ENCODE measurements at regions not wholly inside any gene's neighbourhood (a gene's known extent, or its start where the extent isn't known, plus 50 kb on each side); places are given as distances from the start of the nearest gene placed in this dataset.

GRCh38 chr14:22427771-22428231 lies 161.2 kb downstream of the DAD1 start (continued):
- no peak for TF ChIP-seq TFAP4 (IDR thresholded peaks at IDR 0.05; ENCODE audit: borderline replicate concordance, low read depth)
- TF ChIP-seq MXD1 (CRISPR knock-in tag; IDR thresholded peaks at IDR 0.05), result no peak
- no peak for TF ChIP-seq HNRNPH1 (optimal IDR thresholded peaks at IDR 0.05; ENCODE audit: low read depth, low read length)
- TF ChIP-seq ZBTB1 (CRISPR knock-in tag; IDR thresholded peaks at IDR 0.05; ENCODE audit: borderline replicate concordance), result no peak
- no peak for TF ChIP-seq ZNF512 (CRISPR knock-in tag; IDR thresholded peaks at IDR 0.05)
- no peak for TF ChIP-seq THAP8 (CRISPR knock-in tag; IDR thresholded peaks at IDR 0.05; ENCODE audit: borderline replicate concordance)
- TF ChIP-seq ZNF614 (CRISPR knock-in tag; IDR thresholded peaks at IDR 0.05; ENCODE audit: borderline replicate concordance), result peak; percentile 51; the same call in 1 of the 2 replicates
- peak; percentile 86; the same call in 1 of the 2 replicates for TF ChIP-seq KLF6 (CRISPR knock-in tag; IDR thresholded peaks at IDR 0.05)
- no peak for TF ChIP-seq ZC3H13 (CRISPR knock-in tag; IDR thresholded peaks at IDR 0.05)
- TF ChIP-seq STAT5B (CRISPR knock-in tag; IDR thresholded peaks at IDR 0.05), result no peak
- TF ChIP-seq HMGXB4 (CRISPR knock-in tag; IDR thresholded peaks at IDR 0.05; ENCODE audit: borderline replicate concordance in 1 of 2, low read depth in 1 of 2), result peak in 1 of 2 experiments; percentile 34; a peak in 1 of 4 replicates
- peak; percentile 83 for TF ChIP-seq SOX13 (IDR thresholded peaks at IDR 0.05)
- TF ChIP-seq SOX13 (CRISPR knock-in tag; conservative IDR thresholded peaks at IDR 0.05 in 1 of 2, IDR thresholded peaks at IDR 0.05 in 1 of 2), result peak in 1 of 2 experiments; percentile 95; a peak in 2 of 4 replicates
- peak; percentile 64; the same call in 1 of the 2 replicates for TF ChIP-seq ZNF343 (CRISPR knock-in tag; IDR thresholded peaks at IDR 0.05)
- TF ChIP-seq ZBTB34 (CRISPR knock-in tag; IDR thresholded peaks at IDR 0.05), result peak; percentile 54; the same call in 1 of the 2 replicates
- peak; percentile 53; the same call in 1 of the 2 replicates for TF ChIP-seq MEIS1 (CRISPR knock-in tag; IDR thresholded peaks at IDR 0.05; ENCODE audit: borderline replicate concordance)
- TF ChIP-seq IKZF5 (CRISPR knock-in tag; IDR thresholded peaks at IDR 0.05), result peak; percentile 65; the same call in 1 of the 2 replicates
- TF ChIP-seq HMG20A (CRISPR knock-in tag; IDR thresholded peaks at IDR 0.05; ENCODE audit: borderline replicate concordance), result peak; percentile 52; the same call in 1 of the 2 replicates
- no peak for TF ChIP-seq ZNF546 (CRISPR knock-in tag; conservative IDR thresholded peaks at IDR 0.05)
- TF ChIP-seq IKZF1 (IDR thresholded peaks at IDR 0.05), result no peak
- TF ChIP-seq RXRB (CRISPR knock-in tag; IDR thresholded peaks at IDR 0.05; ENCODE audit: borderline replicate concordance), result 0 out of 2 replicates have a peak, but pooled peaks have one; percentile 30
- 0 out of 2 replicates have a peak, but pooled peaks have one; percentile 35 for TF ChIP-seq ZZZ3 (CRISPR knock-in tag; IDR thresholded peaks at IDR 0.05; ENCODE audit: borderline replicate concordance)

Data from HepG2 (cell line).